ENCODE measurements at regions not wholly inside any gene's neighbourhood (a gene's known extent, or its start where the extent isn't known, plus 50 kb on each side); places are given as distances from the start of the nearest gene placed in this dataset.

- Mint-ChIP-seq H3K27me3 (ENCODE audit: unreplicated experiment) (peaks cover 4% of the 10 kb centered on the region), H3K36me3 (ENCODE audit: unreplicated experiment) (no peaks in the 10 kb centered on the region), H3K27ac (ENCODE audit: unreplicated experiment) (no peak overlapping the region), H3K9me3 (ENCODE audit: unreplicated experiment) (no peaks in the 10 kb centered on the region), H3K4me1 (ENCODE audit: unreplicated experiment) (no peaks in the 10 kb centered on the region), H3K4me3 (ENCODE audit: unreplicated experiment) (no peak overlapping the region)
- DNase-seq (ENCODE audit: extremely low spot score, unreplicated experiment), result no peak
- no peak for TF ChIP-seq CTCF (IDR thresholded peaks at IDR 0.05)
Observed at GRCh38 chr9:25519286-25519685, 159.0 kb downstream of the TUSC1 start.

GRCh38 chr9:25517701-25518100, 160.5 kb downstream of the TUSC1 start:
- no peaks in the 10 kb centered on the region for H3K4me1 Mint-ChIP-seq (ENCODE audit: unreplicated experiment)
- H3K27me3 Mint-ChIP-seq (ENCODE audit: unreplicated experiment), result peaks cover 7% of the 10 kb centered on the region
- no peak for TF ChIP-seq CTCF (IDR thresholded peaks at IDR 0.05)
- H3K36me3 Mint-ChIP-seq (ENCODE audit: unreplicated experiment), result no peaks in the 10 kb centered on the region
- H3K4me3 Mint-ChIP-seq (ENCODE audit: unreplicated experiment), result no peak overlapping the region
- no peaks in the 10 kb centered on the region for H3K9me3 Mint-ChIP-seq (ENCODE audit: unreplicated experiment)
- DNase-seq (ENCODE audit: extremely low spot score, unreplicated experiment), result no peak
- no peak overlapping the region for H3K27ac Mint-ChIP-seq (ENCODE audit: unreplicated experiment)

DNA sequence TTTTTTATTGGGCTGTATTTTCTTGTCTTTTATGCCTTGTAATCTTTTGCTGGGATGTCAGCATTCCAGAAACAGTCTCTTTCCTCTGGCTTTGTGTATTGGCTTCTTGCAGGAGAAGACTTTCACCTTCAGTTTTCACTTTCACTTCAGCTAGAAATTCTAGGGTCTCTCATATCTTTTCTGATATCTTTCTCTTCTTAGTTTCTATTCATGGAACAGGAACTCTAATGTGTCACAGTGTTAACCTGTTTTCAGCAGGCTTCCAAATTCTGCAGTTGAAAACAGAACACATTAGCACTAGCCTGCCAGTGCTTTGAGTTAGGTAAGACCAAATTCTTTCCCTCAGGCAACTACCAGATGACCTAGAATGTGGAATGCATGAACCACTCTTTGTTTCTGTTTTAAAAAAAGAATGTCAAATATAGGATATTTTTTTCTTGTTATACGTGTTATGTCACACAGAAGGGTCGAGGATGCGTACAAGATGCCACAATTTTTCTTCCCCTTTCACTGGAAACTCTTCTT, 164.7 kb downstream of the TUSC1 start:
- Mint-ChIP-seq H3K27ac (ENCODE audit: unreplicated experiment) (no peak overlapping the region), H3K4me3 (ENCODE audit: unreplicated experiment) (no peak overlapping the region), H3K9me3 (ENCODE audit: unreplicated experiment) (no peaks in the 10 kb centered on the region), H3K36me3 (ENCODE audit: unreplicated experiment) (no peaks in the 10 kb centered on the region), H3K27me3 (ENCODE audit: unreplicated experiment) (peaks cover 6% of the 10 kb centered on the region), H3K4me1 (ENCODE audit: unreplicated experiment) (no peaks in the 10 kb centered on the region)
- no peak for TF ChIP-seq CTCF (IDR thresholded peaks at IDR 0.05)
- no peak for DNase-seq (ENCODE audit: extremely low spot score, unreplicated experiment)

GRCh38 chr9:25505644-25506043, 172.6 kb downstream of the TUSC1 start:
- Mint-ChIP-seq H3K9me3 (ENCODE audit: unreplicated experiment) (peaks cover 27% of the 10 kb centered on the region), H3K27me3 (ENCODE audit: unreplicated experiment) (no peaks in the 10 kb centered on the region), H3K4me3 (ENCODE audit: unreplicated experiment) (no peak overlapping the region), H3K36me3 (ENCODE audit: unreplicated experiment) (no peaks in the 10 kb centered on the region), H3K4me1 (ENCODE audit: unreplicated experiment) (no peaks in the 10 kb centered on the region), H3K27ac (ENCODE audit: unreplicated experiment) (no peak overlapping the region)
- DNase-seq (ENCODE audit: extremely low spot score, unreplicated experiment), result no peak
- TF ChIP-seq CTCF (IDR thresholded peaks at IDR 0.05), result no peak

DNA sequence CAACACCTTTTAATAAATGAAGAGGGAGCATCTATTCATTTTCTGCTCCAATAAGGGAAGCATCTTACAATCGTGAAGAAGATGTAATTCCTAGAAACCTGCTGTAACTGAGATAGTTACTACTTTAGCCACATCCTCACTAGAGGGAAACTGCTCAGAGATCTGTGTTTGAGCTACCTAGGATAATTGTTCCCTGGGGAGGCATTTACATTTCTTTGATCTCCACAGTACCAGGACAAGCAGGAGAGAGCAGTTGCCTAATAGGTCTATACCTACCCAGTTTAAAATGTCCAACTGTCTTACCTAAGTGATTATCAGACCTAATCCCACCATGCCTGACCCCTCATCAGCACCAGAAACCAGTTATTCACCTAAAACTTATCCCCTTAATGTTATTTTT, 196.9 kb downstream of the TUSC1 start:
- no peak overlapping the region for H3K27ac Mint-ChIP-seq (ENCODE audit: unreplicated experiment)
- no peak for DNase-seq (ENCODE audit: extremely low spot score, unreplicated experiment)
- no peaks in the 10 kb centered on the region for H3K36me3 Mint-ChIP-seq (ENCODE audit: unreplicated experiment)
- H3K4me1 Mint-ChIP-seq (ENCODE audit: unreplicated experiment), result no peaks in the 10 kb centered on the region
- H3K27me3 Mint-ChIP-seq (ENCODE audit: unreplicated experiment), result peaks cover 2% of the 10 kb centered on the region
- no peak overlapping the region for H3K4me3 Mint-ChIP-seq (ENCODE audit: unreplicated experiment)
- no peak for TF ChIP-seq CTCF (IDR thresholded peaks at IDR 0.05)
- peaks cover 5% of the 10 kb centered on the region for H3K9me3 Mint-ChIP-seq (ENCODE audit: unreplicated experiment)

Data from osteocyte (in vitro differentiated cells).